Stimulated activated CD4-positive, alpha-beta T cell treated with anti-CD3 and anti-CD28 coated beads, Interleukin-4, amount 100 ng/mL, for 4 hours (primary cell): ENCODE measurements at regions not wholly inside any gene's neighbourhood (a gene's known extent, or its start where the extent isn't known, plus 50 kb on each side); places are given as distances from the start of the nearest gene placed in this dataset.

Experiments used
- DNase-seq, 2 experiments: peaks; one replicate each; pipeline ENCODE4 v3.0.0-alpha.2; 2020

DNA sequence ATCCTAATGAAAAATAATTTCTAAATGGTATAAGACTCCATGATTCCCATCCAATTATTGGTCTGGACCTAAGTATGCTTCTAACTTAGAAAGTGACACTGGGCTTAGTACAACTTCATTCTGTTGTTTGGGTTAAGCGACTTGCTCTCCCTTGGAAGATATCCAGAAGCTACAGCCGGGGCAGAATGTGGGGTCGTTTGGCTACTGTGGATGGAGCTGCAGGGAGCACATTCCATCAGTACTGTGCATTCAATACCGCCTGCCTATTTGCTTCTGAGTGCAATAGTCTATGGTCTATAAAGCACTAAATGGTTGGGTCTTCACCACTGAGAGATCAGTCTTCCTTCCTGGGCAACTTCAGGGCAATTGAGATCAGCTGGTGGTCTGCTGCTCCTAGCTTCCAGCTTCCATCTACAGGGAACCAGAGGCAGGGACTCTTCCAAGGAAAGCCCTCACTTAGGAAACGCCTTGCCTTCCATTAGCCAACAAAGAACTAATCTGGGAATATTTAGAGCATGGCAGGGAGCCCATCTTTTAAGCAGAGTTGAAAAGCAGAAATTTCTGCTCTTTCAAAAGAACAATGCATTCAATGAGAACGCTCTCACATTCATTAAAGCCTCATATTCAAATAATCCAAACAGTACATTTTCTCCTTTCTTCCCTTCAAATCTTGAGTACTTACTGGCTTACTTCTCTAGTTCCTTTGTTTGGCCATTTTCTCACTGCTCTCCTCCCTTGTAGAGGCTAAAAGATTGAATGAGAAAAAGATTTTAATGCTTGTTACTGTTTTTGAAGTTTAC is 1049.9 kb upstream of the TENM3 start:
- DNase-seq, result no peak

DNA sequence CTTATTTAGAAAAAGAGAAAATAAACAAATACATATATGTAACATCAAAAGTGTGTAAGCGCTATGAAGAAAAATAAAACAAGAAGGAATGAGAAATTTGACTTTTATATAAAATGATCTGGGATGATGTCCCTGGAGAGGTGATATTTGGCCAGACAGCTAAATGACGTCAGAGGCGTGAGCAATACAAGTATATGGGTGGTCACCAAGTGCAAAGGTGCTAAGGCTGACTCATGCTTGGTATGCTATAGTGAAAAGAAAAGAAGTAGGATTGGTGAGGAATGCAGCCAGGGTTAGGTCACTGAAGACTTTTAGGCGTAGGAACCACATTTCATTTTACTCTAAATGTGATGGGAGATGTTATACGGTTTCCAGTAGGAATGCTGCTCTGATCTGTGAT is 1049.1 kb upstream of the TENM3 start:
- no peak for DNase-seq

DNA sequence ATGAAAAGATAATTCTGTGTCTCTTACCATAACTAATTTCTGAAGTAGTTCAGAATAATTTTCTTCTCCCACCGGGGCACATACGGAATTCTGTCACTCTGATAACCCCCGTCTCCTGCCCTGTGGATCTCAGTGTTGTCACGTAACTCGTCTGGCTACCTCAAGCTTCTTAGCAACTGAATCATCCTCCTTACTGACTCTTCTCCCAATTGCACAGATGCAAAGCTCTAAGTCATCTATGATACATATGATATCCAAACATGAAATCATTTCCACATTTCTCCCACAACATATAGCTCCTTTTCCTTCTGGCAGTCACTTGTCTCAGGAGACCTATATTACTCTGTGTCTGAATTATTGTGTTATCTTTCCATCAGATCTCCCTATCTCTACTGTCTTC is 1043.1 kb upstream of the TENM3 start:
- no peak for DNase-seq

DNA sequence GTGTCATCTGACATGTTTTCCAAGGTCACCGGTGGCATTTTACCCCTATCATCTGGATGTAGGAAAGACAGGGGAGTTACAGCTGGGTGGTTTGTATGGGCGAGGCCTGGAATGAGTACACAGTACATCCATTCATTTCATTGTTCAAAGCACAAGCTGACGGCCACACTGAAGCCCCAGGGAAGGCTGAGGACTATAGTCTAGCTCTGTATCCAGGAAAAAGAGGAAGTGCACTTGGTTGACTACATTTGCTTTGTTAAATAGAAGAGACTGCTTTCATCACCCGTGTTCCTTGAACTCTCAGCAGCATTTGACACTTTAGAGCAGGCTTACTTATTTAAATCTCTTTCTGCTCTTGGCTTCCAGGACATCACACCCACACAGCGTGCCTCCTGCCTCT is 1041.0 kb upstream of the TENM3 start:
- no peak for DNase-seq

DNA sequence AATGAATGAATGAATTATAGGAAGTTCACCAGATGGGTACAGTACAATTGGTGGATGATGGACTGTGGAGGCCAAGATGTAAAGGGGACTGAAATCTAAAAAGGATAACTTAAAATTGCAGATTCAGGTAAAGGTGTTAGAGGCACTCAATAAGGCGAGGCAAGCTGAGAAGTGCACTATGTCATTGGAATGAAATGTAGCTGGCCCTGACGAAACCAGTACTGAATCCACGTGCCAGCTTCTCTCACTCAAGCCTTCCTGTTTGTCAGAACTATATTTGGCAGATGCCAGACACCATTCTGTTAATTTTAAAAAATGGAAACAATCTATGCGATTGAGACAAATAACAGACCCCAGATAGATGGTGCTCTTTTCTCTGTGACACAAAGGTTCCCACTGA is 1039.1 kb upstream of the TENM3 start:
- DNase-seq, result no peak

DNA sequence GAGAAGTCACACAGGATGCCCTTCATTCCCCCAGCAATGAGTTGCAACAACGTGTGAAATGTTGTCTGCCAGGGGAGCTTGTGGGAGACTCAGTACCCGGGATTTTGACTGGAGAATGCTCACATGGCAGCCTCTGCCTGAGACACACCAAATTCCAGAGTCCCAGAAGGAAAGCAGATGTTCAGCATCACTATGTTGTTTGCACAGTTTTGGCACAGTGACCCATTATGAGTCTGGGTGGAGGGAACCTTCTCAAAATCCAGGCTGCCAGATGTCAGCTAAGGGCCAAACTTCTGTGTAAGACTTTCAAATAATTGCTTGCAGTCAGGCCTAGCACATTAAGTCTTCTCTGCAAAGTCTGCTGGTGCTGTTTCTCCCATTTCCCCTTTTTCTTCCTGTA is 1029.7 kb upstream of the TENM3 start:
- DNase-seq, result no peak

DNA sequence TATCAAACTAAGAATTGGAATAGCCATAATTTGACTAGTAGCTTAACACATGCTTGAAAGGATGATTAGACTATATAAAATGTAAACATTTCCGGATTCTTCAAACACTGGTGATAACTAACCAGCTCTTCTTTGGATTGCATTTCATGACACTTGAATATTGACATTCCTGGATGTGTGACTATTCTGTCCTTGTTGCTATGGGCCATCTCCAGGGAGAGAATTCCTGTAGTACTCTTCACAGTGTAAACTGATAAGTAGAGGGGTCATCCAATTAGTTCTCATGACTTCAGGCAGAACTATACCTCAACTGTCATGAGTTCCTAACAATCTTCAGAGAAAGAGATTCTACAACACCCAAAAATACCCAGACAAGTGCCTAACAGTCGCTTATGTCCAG is 1026.7 kb upstream of the TENM3 start:
- no peak for DNase-seq

DNA sequence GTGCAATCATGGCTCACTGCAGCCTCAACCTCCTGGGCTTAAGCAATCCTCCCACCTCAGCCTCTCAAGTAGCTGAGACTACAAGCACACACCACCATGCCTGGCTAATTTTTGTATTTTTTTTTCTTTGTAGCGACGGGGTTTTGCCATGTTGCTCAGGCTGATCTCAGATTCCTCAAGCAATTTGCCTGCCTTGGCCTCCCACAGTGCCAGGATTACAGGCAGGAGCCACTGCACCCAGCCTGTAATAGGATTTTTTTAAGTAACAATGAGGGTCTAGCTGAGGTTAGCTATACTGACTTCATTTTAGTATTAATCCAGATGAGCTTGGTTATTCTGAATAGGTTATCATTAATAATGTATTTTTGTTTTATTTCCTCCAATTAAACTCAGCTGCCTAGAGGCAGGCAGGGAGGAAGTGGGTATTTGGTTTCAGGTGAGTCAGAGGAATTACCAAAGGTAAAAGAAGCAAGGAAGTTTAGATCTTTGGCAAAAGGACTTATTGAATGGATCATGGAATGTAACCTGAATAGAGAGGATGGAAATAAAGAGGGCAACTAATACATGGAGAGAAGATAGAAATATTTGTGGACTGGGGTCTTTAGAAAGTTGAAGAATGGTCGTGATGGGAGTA is 1023.3 kb upstream of the TENM3 start:
- DNase-seq, result no peak

DNA sequence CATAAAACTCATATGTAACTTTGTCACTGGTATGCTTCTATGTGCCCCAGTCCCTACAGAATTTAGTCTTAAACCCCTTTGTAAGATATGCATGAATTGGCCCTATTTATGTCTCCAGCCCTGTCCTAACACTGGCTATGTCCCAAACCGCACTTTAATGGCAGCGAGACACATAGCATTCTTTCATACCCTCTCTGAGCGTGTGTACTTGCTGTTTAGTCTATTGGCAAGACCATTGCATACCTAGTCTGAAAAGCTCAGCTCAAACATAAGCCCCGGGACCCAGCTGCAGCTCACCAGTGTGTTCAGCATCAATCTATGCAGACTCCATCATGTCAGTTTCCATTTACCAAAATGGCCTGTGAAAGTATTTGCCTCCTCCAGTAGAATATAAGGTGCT is 1018.4 kb upstream of the TENM3 start:
- no peak for DNase-seq

DNA sequence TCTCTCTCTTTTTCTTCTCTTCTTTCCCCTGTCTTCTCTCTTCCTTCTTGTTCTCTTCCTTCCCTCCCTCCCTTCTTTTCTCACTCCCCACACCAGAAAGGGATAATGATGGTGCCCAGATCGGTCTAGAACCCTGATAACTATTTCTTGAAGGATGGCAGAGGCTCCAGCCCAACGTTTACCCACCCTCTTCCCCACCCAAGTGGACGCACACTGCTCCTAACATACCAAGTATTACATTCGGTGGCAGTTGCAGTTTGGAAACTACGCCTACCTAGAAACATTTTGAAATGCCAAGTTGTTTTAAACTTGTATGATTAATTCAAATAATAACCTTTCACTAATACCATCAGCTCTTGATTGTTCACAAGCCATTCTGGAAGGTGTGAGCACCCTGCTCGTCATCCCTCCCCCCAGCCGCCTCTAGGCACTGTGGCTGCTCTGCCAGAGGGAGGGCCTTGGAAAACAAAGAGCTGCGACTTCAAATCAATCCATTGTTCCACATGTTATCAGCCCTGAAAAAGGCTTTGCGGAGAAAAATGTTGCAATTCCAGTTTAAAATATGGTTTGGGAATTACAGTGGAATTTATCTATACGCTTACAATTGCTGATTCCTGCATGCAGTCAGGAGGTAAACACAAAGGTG is 1017.5 kb upstream of the TENM3 start:
- DNase-seq, result no peak

DNA sequence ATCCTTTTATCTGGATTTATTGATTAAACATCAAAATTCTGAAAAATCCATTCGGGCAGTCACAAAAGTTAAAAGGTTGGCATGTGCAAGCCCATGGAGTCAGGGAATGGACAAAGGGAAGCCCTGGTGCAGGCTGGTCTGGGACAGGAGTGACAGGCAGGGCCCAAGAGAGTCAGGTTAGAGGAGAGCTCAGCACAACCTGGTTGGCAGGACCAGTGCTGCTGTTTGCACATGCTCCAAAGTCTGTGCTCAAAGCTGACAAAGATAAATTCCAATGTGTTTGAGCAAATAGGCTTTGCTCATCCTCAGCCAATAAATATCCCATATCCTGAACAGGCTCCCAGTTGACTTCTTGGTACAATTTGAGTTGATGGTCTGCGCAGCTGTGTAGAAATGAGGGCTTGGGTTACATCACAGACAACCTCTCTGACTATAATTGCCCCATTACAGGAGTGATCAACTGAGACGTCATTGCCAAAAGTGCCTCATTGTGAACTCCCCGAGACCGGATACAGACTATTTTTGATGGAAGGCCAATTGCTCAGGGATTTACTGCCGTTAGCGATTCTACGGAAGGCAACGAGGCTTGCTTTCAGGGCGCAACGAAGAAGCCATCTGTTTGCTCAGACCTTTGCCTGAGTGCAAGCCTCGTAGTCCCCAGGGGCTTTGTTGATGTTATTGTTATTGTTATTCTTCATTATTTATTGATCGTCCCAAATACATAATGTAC is 1008.1 kb upstream of the TENM3 start:
- DNase-seq, result no peak

DNA sequence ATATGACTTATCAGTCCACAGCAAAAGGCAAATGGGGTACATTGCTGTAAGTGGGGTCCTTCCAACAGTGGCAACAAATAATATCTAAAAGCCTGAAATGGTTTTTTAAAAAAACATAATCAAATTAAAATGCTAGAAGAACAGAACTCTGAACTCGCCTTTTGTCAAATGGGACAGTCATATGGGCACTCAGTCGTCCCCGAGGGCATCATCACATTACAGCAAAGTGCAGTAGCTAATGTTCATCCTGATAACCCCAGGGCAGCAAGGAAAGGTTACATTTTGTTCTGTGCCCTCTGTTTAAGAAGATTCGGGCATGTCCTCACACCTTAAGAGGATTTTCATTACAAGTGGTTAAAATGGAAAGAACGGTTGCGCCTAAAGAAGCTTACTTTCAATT is 997.9 kb upstream of the TENM3 start:
- DNase-seq, result no peak

DNA sequence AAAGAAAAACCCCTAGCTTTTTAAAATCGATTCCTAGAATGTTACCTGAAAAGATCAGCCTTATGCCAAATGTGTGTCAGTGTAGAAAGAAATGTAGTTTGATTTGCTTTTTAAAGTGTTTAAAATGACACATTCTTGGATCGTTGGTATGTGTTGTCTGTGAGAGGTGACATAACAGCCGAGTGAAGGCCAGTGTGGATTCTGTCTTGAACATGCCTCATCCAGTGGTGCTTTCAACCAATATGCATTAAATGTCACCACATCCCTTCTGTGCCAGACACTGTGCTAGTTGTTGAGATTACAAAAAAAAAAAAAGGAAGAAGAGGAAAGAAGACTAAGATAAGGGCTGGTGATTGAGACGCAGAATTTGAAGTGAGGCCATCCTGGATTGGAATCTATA is 994.2 kb upstream of the TENM3 start:
- no peak for DNase-seq

DNA sequence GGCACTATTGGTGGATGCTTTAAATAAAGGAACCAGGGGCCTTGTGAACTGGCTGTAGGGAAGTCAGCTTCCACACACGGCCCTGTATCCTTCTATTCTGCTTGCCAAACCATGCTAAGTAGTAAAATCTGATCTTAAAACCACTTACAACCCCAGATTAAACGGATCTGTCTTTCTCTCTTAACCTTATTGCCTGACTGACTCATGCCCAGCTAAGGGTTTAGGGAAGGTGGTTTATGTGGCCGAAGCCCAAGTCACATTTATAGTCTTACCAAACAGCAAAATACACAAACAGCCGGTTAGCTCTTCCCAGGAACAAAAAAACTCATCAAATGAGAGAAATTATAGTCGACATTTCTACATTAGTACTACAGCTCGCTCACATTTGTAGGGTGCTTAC is 988.4 kb upstream of the TENM3 start:
- DNase-seq, result no peak

DNA sequence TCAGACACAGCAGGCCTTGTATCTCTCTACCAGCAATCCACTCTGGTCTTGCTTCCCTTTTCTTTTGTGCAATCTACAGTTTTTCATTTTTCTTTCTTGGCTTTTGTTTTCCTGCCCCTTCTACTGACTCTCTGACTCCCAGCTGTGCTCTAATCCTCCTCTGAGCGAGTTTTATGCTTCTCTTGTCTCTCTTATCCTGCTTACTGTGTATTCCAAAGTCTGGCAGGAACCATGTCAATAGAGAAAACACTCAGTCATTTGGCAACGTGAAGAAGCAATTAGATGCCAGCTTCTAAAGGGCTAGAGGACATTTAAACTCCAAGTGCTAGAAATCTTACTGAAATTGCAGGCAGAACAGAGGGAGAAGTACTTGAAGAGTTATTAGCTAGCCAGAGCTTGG is 984.6 kb upstream of the TENM3 start:
- no peak for DNase-seq

DNA sequence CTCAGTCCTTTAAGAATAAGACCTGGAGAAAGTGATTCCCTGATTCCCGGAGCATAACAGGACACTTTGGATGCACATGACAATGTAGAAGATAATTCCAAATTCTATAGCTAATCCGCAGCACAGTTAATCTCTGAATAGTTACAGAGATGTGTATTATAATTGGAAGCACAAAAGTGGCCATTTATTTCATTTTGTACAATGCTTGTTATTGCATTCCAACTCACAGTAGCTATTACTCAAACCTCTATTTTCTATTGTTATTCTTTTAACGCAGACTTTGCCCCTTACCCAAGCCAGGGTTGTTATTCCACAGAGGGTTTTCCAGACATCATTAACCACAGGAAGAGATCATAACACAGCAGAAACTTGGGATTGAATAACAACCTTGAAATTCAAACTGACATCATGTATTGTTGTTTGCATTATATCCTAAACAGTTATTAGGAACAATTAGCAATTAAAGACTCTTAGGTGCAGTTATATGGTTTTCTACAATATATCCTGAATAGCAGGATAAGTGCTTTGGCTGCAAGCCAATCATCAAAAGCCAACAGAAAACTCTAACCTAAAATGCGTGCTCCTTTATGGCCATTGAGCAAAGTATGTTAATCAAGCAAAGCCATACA is 984.0 kb upstream of the TENM3 start:
- DNase-seq, result no peak

DNA sequence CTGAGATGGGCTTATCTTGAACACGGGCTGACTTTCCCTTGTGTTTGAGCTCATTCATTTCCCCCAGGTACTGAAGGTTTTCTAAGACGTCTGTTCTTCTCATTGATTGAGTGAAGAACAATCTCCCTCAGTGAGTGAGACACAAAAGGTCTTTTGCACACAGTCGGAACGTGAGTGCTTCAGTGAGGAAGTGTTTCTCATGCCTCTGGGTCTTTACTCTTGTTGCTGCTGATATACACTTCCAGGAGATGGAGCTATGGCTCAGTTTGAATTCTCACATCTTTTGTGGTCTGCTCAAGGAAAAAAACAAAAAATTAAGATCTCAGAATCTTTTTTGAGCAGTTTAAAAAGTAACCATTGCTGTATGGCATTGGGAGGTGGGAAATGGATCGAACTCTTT is 981.9 kb upstream of the TENM3 start:
- no peak for DNase-seq

DNA sequence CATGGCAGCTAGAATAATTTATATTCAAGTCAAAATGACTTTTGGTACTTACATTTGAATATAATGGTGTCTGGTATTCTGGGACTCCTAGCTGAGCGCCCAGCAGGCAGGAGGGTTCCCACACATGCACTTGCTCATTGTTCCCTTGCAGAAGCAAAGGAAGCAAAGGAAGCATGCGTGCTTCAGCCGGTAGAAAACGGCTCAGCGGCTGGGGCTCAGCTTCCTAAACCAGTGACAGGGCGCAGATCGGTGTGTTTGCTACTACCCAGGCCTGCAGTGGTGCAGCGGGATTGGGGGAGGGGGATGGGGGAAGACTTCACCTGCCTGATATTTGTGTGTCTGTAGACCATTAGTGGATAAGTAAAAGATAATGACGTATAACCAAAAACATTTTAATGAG is 978.3 kb upstream of the TENM3 start:
- no peak for DNase-seq

DNA sequence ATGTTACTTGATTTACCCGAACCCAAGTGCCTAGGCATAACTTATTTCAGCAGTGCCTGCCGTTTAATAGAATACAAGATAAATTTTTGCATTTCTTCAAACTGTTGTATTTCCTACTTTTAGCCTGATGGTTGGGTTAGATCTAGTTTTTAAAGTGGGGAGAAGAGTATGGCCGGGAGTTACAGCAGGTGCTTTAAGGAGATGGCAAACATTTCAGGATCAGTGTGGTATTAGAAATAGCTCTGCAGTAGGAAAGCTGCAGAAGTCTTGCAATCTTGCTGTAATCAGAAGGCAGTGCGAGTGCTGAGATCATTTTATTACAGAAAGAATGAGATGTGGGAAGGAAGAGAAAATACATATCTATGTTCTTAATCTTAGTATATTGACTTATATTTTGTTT is 977.8 kb upstream of the TENM3 start:
- no peak for DNase-seq

DNA sequence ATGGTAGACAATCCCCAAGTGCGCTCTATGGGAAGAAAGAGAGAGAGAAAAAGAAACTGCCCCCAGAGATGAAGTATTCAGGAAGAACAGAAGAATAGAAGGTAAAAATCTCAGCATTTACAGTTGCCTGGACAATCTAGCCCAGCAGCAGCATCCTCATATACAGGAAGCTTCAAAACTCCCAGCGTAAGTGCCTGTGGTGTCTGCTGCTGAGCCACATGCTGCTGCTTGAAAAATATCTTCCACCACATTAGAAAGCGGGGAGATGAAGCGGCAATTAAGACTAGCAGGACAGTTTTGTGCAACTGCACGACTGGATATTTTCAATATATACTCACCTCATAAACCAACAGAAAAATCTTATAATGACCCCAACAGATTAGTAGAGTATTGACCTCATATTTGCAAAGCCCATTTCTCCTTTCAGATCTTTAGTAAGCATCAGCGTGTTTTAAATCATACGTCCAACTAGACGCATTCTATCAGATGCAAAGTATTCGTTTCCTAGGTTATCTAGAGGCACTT is 972.0 kb upstream of the TENM3 start:
- no peak for DNase-seq

DNA sequence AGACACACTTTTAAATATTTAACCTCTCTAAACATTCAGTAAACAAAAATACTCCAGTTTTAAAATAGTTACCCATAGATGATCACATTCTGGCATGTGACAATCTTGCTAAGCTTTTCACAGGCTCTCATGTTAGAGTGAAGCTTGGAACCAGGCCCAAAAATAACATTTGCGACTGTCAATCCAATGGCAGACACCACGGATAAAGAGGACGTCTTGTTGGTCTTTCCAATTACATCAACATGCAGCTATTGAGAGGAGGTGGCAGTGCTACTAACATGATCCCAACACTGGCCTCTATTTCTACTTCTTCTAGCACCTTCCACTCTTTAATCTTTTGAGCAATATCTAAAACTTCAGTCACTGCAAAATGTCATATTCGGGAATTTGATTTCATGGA is 970.8 kb upstream of the TENM3 start:
- no peak for DNase-seq

DNA sequence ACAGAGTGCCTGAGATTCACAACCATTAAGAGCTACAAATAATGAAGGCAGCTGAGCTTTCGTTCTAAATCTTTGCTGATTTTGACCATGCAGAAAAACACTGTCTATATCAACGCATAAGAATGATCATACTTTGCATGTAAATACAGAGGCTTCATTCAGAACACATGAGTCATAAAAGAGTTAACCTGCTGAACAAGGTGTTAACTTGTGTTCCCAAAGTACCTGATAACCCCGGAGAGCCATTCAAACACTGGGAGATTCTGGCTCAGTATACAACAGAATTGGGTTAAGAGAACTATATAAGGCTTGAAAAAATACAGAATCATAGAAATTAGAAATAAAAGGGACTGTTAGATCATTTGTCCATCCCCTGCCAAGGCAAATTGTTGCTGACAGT is 964.3 kb upstream of the TENM3 start:
- DNase-seq, result no peak

DNA sequence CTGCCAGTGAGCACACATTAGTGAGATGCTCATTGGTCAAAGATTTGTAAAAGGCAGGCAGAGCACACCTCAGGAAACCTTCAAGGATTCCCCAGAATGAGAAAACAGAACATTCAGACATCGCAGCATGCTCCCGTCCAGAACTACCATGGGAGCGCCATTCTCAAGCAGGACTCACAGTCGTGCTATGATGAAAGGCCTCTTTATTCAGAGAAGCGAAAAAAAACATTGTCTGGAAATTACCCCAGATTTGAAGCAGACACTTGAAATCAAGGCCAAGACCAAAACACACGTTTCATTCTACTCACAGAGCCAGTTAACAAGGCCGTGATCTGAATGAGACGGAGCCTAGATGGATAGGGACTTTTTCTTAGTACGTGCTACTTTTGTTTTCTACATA is 961.8 kb upstream of the TENM3 start:
- no peak for DNase-seq
